GM18511 (cell line): ENCODE measurements at regions not wholly inside any gene's neighbourhood (a gene's known extent, or its start where the extent isn't known, plus 50 kb on each side); places are given as distances from the start of the nearest gene placed in this dataset.

ENCODE experiments used
- ATAC-seq: cut with Tn5 transposase; IDR thresholded peaks from one replicate; pipeline ENCODE4 v1.9.1; 2021; ENCODE audit warnings: mild to moderate bottlenecking, moderate library complexity; ENCODE audit not compliant: unreplicated experiment

- ATAC-seq = no peak
These were observed 1544.5 kb upstream of the TENM3 start for GRCh38 chr4:180698550-180699195.

GRCh38 chr4:180706766-180707165, 1536.4 kb upstream of the TENM3 start:
- ATAC-seq = no peak

DNA sequence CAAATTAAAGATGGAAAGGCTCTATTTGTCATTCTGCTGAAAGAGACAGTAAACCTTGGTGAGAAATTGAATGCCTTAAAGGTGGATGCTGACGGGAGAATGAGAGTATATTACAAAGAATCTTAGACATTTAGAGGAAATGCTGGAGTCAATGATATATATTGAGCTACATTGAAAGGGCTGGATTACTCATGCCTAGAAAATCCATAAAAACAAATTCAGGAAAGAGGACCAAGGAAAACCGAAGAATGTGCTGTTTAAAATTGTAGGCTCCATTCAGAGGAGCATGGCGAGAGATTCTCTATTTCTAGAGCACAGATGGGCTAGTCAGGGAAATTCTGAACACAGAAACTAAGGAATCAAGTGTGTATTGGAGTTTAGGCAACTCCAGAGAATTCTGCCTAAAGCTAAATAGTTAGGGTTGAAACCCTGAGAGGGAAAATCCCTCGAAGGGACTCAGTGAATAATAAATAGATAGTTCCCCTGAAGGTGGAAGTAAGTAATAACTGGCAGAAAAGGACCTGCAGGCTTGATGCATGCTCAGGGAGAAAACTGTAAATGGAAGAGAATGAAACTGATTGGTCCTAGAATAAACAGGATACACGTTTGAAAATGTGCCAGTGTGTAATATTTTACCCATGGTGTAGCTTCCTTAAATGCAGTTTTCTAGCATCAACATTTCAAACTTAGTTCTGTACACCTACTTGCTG, 1532.4 kb upstream of the TENM3 start:
- ATAC-seq = no peak

- ATAC-seq = no peak
These were observed 1525.7 kb upstream of the TENM3 start for GRCh38 chr4:180717451-180718033.

DNA sequence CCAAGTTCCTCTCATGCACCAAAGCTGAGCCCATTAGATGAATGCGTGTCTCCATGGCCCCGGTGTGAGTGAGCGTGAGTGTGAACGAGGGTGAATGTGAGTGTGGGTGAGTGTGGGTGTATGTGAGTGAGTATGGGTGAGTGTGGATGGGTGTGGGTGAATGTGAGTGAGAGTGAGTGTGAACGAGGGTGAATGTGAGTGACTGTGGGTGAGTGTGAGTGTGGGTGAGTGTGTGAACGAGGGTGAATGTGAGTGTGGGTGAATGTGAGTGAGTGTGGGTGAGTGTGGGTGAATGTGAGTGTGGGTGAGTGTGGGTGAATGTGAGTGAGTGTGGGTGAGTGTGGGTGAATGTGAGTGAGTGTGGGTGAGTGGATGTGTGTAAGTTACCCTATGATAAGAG, 1521.8 kb upstream of the TENM3 start:
- no peak for ATAC-seq

- no peak for ATAC-seq
These were observed 1516.6 kb upstream of the TENM3 start for GRCh38 chr4:180726611-180727010.

DNA sequence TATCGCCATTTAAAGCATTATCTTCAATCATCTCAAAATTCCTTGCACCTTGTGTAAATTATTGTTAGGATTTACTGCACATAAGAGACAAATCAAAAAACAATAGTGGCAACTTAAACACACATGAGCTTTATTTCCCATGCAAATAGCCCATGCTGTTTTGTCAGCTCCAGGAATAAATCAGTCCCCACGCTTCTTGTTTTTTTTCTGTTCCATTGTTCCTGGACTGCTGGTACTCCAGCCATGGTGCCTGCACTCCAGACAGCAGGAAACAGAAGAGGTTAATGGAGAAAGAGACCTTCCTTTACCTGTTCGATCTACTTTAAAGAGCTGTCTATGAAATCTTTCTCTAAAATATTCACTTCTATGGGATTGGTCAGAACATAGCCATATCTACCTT, 1515.7 kb upstream of the TENM3 start:
- ATAC-seq = no peak

DNA sequence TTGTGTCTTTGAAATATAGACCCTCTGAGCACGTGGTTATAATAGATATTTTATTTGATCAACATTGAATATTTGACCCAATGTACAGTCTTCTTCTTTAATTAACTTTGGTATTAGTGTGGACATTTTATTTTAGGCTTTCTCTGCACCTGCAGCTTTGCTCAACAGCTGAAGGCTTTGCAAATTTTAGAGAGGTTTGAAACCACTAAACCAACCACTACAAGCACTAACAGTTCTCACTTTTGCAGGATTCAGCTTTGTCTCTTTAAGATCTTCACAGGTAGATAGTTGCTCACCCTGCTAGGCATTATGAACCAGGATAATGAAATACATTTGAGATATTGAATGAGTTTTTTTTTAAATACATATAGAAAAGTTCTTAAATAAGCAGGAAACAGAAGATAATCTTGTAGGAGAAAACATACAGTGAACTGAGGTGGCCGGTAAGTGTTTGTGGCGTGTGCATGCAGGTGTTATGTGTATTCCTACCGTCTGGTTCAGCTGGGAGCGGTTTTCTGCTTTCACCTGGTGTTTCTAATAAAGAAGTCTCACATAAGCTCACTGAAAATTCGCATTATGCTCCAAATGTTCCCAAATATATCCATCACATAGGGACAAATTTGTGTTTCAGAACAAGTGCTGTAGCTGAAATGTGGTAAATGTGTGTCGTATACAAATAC, 1508.3 kb upstream of the TENM3 start:
- no peak for ATAC-seq

- no peak for ATAC-seq
These were observed 1501.5 kb upstream of the TENM3 start for GRCh38 chr4:180741703-180742102.

DNA sequence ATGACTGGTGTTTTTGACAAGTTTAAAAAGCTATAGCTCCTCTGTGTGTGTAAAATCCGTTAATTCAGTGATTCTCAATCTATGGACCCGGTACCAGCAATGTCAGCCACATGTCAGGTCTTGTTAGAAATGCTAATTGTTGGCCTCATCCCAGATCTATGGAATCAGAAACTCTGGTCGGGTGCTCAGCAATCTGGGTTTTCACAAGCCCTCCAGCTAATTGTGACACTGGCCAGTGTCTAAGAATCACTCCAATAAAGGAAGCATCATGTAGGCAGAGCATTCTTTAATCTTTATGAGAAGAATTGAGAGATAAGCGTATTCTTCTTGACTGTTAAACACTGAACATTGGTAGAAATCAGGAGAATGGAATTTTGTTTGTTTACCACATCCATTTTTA, 1498.2 kb upstream of the TENM3 start:
- ATAC-seq = no peak

- no peak for ATAC-seq
These were observed 1492.2 kb upstream of the TENM3 start for GRCh38 chr4:180751009-180751408.

- ATAC-seq = no peak
These were observed 1485.3 kb upstream of the TENM3 start for GRCh38 chr4:180757927-180758326.

DNA sequence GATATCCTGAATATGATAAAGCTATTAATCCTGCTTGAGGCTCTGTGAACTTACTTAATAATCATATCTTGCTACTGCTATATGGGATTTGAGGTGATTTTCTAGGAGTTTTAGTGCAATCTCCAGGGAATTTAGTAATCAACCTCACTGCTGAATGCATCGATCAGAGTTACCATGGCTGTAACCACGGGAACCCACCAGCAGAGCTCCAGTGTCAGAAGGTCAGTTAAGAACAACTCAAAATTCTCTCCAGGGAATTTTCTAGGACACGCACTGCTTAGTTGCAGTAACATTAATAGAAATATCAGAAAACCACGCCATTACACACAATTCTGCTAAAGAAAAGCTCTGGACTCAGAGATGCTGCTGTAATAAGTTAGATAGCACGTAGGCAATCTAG, 1477.2 kb upstream of the TENM3 start:
- no peak for ATAC-seq

- ATAC-seq = no peak
These were observed 1476.1 kb upstream of the TENM3 start for GRCh38 chr4:180766944-180767729.

GRCh38 chr4:180768610-180769009, 1474.6 kb upstream of the TENM3 start:
- no peak for ATAC-seq

- no peak for ATAC-seq
These were observed 1473.4 kb upstream of the TENM3 start for GRCh38 chr4:180769791-180770190.

GRCh38 chr4:180770265-180770664, 1472.9 kb upstream of the TENM3 start:
- ATAC-seq = no peak

DNA sequence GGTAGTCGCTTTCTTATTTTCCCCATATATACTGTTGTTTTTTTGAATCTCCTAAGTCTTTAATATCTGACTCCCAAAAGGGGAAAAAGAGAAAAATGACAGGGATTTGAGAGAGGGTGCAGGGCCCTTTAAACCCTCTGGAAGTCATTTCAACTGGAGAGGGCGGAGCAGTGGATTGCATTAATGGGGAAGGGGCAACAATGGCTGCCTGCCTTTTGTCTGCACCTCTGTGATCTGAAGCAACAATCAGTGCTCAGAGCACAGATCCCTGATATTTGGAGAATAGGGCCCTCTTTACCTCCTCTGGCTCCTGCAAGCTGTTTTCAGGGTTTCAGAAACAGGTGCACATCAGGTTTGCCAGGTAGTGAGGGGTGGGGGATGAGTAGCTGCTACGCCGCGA, 1458.3 kb upstream of the TENM3 start:
- ATAC-seq = no peak

DNA sequence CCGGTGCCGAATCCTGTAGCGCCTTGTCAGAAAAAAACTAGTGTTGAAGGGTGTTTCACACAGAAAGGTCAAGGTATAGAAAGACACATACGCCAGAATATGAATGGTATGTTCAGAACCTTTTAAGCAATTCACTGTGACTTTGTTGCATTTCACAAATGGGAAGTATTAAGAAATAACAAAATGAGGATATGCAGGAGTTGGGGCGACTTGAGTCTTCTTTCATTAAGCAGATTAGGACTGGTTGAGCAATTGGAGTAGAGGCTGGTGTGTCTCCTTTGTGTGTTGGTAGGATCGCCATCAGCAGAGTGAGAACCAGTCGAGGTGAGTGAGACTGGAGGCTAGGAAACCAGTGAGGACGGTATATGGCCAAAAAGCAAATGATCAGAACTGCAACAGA, 1454.5 kb upstream of the TENM3 start:
- ATAC-seq = no peak

DNA sequence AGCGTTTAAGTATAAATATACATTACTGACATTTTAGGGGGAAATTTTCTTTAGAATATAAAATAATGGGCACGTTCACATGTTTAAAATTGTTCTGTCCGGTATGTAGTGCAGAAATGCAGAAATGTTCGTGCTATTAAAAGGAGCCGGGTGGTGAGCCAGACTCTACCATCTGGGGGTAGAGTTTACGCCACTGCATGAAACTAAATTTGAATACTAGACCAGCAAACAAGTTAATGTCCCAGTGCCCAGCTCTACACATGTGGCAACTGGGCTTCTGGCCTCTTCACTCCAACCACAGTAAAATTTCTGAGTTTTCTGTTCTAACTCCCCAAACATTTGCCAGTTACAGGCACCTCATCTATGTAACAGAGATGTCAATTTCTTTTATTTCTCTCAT, 1453.3 kb upstream of the TENM3 start:
- no peak for ATAC-seq

- no peak for ATAC-seq
These were observed 1452.7 kb upstream of the TENM3 start for GRCh38 chr4:180790471-180790870.
